T-helper 1 cell treated with Interleukin-12 subunit alpha and Interleukin-12 subunit beta and Interleukin-4 antibody, amounts not matched to agents 30 ng/mL and 1 ng/mL, for 36 hours (primary cell): ENCODE measurements at regions not wholly inside any gene's neighbourhood (a gene's known extent, or its start where the extent isn't known, plus 50 kb on each side); places are given as distances from the start of the nearest gene placed in this dataset.

ENCODE experiments used
- intact Hi-C: fragments of 100-400 bp; cut with micrococcal nuclease; formaldehyde crosslinking; loops from one replicate; pipeline ENCODE4 v1.15.1; 2024

GRCh38 chr2:217418544-217418943, 558.7 kb upstream of the TNP1 start:
- intact Hi-C loops = no loop called here

GRCh38 chr2:217418090-217418489, 558.2 kb upstream of the TNP1 start:
- intact Hi-C loops = no loop called here

DNA sequence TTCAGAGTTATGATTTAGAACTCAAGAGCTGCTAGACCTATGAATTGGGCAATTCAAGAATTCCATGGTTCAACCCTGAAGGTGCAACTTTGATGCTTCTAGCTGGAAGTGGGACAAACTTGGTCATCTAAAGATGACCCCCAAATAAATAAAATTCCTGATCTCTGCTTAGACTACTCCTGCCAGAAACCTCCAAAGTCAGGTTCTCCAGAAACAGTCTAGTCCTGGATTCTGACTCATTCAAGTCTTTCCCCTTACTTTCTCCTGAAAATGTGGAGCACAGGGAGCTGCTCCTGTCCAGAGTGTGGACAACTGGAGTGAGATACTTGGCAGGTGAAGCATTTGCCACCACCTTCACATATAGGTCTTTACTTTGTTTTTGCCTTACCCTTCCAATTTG, 557.7 kb upstream of the TNP1 start:
- intact Hi-C loops = no loop called here

- intact Hi-C loops = no loop called here
These were observed 555.5 kb upstream of the TNP1 start for GRCh38 chr2:217415316-217415715.

DNA sequence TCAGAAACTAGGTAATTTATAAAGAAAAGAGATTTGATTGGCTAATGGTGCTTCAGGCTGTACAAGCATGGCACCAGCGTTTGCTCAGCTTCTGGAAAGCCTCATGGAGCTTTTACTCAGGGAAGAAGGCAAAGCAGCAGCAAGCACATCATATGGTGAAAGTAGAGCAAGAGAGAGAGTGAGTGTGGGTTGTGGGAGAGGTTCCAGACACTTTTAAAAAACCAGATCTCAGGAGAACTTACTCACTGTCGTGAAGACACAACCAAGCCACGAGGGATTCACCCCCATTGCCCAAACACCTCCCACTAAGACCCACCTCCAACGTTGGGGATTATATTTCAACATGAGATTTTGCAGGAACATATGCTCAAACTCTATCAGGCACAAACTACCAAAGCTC, 554.6 kb upstream of the TNP1 start:
- intact Hi-C loops = no loop called here

GRCh38 chr2:217413193-217413592, 553.3 kb upstream of the TNP1 start:
- intact Hi-C loops = no loop called here

GRCh38 chr2:217412721-217413120, 552.9 kb upstream of the TNP1 start:
- intact Hi-C loops = no loop called here

- intact Hi-C loops = no loop called here
These were observed 552.4 kb upstream of the TNP1 start for GRCh38 chr2:217412277-217412676.

DNA sequence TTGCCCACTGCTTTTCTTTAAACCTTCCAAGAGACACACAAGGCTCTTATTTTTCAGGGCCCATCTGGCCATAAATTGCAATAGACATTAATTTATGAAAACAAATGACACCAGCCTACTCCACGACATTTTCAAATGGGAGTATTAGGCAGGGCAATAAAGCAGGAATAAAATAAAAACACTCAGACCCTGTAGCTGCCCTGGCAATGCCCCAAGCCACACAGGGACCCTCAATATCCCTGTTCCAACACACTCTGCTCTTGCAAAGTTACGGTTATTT, 550.8 kb upstream of the TNP1 start:
- intact Hi-C loops = no loop called here

DNA sequence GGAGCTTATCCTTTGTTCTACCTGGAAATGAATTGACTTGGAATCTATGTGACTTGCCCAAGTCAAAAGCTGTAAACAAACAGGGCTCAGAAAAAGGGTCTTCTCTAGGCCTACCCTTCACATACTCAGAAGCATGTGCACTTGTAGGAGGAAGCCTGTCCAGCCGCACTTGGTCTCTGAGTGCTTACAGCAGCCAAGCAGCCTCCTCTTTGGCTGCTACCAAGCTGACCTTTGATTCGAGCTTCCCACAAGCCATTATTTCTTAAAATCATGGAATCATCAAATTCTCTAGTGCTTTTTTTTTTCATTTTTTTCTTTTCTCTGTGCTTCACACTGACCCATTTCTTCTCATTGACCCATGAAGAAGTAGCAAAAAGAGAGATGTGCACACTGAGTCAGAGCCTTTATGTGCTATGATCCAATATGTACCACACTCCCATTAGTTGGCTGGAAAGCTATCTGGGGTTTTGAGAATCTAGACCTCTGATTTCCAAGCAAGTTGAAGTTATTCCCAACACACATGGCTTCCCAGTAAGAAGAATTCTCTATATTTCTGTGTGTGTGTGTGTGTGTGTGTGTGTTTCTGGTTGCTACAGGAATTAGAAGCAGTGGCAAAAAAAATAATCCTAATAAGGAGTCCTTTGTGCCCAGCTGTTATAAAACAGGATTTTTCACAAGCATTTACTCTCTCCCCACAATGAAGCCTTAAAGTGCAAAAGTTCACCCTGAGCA, 550.3 kb upstream of the TNP1 start:
- intact Hi-C loops = no loop called here

DNA sequence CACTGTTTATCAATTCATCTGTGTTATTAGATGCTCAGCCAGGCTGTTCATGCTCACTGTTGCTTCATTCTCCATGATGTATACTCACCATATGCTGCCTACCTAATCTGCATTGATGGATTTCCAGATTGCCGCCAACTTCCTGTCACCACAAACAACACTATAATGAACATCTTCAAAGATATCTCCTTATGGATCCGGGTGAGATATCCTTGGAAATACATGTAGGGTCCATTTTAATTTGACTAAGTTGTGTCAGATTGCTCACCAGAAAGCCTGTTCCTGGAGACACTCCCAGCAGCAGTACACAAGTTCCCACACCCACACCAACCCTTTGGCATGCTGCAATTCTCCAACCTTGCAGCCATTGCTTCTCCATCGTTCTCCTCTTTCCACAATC, 547.5 kb upstream of the TNP1 start:
- intact Hi-C loops = no loop called here

GRCh38 chr2:217404236-217404760, 544.4 kb upstream of the TNP1 start:
- intact Hi-C loops = no loop called here

DNA sequence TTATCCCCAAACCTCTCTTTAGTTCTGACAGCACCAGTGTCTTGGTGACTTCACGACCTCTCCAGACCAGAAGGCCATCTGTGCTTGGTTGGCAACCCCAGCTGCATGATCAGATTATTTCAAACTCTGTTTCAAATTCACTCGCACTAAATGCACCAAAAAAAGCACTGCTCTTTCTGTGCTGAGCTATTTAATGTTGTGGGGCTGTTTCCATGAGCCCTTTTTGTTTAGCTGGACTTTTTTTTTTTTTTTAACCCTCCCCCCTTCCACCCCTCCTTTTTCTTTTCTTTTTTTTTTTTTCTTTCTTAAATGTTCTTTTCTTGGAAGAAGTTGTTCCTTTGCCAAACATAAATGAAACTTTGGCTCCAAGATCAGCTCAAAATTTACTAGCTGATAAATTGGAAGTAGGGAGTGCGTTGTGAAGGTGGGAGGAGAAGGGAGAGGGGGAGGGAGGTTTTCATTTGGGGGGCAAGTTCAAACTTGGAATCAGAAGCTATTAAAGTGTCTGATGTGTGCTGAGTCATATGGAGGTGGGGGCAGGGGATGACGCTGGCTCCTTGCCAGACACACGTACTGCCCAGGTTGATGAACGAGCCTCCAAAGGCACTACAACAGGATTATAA, 543.0 kb upstream of the TNP1 start:
- intact Hi-C loops = no loop called here

GRCh38 chr2:217402144-217402543, 542.3 kb upstream of the TNP1 start:
- intact Hi-C loops = no loop called here

GRCh38 chr2:217399291-217399690, 539.4 kb upstream of the TNP1 start:
- intact Hi-C loops = no loop called here

GRCh38 chr2:217398860-217399259, 539.0 kb upstream of the TNP1 start:
- intact Hi-C loops = no loop called here

DNA sequence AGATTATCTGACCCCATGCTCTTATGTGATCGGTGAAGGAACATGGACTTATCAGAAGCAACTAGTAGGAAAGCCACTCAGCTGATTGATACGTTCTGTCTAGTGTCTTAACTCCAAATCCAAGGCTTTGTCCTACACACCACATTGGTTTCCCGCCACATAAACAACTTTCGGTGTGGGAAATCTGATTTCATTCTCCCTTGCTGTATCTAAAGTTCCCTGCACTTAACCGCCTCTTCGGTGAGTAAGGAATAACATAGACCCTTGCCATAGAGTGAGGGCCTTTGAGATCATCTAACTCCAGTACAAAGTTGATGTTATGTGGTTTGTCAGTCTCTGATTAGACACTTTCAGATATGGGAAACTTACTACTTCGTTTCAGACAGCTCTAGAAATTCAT, 538.2 kb upstream of the TNP1 start:
- intact Hi-C loops = no loop called here

DNA sequence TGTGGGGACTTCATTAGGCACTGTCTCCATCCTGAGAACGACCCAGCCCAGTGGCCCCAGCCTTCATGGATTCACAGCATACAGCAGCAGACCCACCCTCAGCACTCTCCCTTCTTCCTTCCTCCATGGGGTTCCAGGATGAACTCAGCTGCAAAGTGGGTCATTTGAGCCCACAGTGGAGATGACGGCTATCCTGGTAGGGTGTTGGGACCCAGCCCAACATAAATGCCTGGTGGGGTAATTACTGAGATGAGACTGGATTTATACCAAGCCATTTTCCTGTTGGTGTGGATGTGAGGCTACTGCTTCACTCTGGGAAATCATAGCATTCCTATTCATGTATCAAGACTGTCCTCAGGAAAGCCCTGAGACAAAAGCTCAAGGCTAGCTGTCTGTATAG, 536.7 kb upstream of the TNP1 start:
- intact Hi-C loops = no loop called here

DNA sequence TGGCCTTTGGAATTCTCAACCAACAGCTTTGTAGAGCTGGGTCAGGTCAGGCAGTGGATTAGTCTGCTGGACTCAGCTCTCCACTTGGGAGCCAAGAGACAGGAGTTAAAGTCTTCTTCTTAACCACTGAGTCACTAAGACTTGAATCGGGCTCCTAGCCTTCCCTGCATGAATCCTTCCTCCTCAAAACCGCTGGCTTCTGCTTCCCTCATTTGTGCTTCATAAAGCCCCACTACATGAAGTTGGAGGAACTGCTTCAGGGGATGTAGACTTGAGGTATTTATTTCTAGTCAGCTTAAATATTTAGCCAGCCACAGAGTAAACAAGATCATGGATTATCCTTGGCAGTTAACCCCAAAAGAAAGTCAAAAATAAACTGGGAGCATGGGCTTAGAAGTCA, 536.3 kb upstream of the TNP1 start:
- intact Hi-C loops = no loop called here

- intact Hi-C loops = no loop called here
These were observed 534.9 kb upstream of the TNP1 start for GRCh38 chr2:217394510-217395351.

DNA sequence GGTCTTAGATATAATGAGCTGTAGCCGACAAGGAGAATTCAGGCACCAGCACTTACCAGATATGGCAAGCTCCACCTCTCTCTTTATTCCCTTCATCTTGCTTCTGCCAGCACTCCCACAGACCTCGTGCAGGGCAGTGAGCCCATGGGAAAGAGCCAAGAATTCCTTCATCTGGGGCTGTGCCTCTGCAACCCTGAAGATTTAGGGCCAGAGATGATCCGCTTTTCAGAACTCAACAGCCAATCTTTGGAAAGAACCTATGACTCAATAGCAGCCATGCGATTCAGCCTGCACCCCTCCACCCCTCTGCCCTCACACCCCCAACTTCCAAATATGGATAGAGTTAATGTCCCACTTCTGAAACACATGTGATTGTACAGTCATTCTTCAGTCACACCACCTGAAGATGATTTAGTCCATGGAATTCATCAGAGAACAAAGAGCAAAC, 533.7 kb upstream of the TNP1 start:
- intact Hi-C loops = no loop called here

DNA sequence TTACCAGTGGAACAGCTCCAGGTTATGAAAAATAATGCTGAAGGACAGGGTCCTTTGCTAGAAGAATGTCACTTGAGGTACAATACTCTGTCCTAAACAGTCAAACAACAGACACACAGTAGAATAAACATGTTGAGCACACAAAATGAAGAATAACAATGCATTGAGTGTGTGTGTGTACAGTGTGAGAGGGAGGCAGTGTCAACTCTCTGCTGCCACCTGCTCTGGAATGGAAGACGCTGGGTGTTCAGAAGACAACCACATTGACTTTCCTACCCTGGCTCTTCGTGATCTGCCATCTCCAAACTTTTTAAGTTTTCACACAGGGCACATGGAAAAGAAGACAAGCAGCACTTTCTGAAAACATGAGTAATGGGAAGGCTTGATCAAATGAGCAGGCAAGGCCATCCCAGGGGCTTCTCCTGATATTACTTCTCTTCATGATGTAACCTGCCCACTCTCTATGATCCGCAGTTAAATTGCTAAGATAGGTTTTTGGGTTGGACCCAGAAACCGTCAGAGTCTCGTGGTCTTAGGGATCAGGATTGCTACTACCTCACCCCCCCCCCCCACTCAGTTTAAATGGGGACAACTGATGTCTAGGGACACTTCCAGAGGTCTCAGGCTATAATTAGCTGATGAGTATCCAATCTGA, 533.2 kb upstream of the TNP1 start:
- intact Hi-C loops = no loop called here
